ENCODE measurements at regions not wholly inside any gene's neighbourhood (a gene's known extent, or its start where the extent isn't known, plus 50 kb on each side); places are given as distances from the start of the nearest gene placed in this dataset.

GRCh38 chr15:95875121-95875643 lies 455.3 kb upstream of the NR2F2 start:
- no peak overlapping the region for H3K4me3 ChIP-seq (ENCODE audit: low read length)
- peak overlapping the region; percentile 59 for H2AFZ ChIP-seq (ENCODE audit: low read depth, low read length)
- H3K4me1 ChIP-seq (ENCODE audit: insufficient read depth, low read length) = peaks cover 24% of the 10 kb centered on the region
- H3K36me3 ChIP-seq (ENCODE audit: insufficient read depth, low read length) = no peaks in the 10 kb centered on the region
- H3K27me3 ChIP-seq (ENCODE audit: insufficient read depth, low read length) = no peaks in the 10 kb centered on the region
- H3K9me3 ChIP-seq (ENCODE audit: low read length) = no peaks in the 10 kb centered on the region

- Histone ChIP-seq H2AFZ (ENCODE audit: low read depth, low read length) (no peak overlapping the region), H3K27me3 (ENCODE audit: insufficient read depth, low read length) (no peaks in the 10 kb centered on the region), H3K36me3 (ENCODE audit: insufficient read depth, low read length) (no peaks in the 10 kb centered on the region), H3K4me1 (ENCODE audit: insufficient read depth, low read length) (peaks cover 10% of the 10 kb centered on the region), H3K4me3 (ENCODE audit: low read length) (no peak overlapping the region), H3K9me3 (ENCODE audit: low read length) (no peaks in the 10 kb centered on the region)
Measured at GRCh38 chr15:95880031-95880570, 450.4 kb upstream of the NR2F2 start.

- no peaks in the 10 kb centered on the region for H3K27me3 ChIP-seq (ENCODE audit: insufficient read depth, low read length)
- H3K4me1 ChIP-seq (ENCODE audit: insufficient read depth, low read length) = peaks cover 4% of the 10 kb centered on the region
- H2AFZ ChIP-seq (ENCODE audit: low read depth, low read length) = no peak overlapping the region
- no peak overlapping the region for H3K4me3 ChIP-seq (ENCODE audit: low read length)
- H3K36me3 ChIP-seq (ENCODE audit: insufficient read depth, low read length) = no peaks in the 10 kb centered on the region
- no peaks in the 10 kb centered on the region for H3K9me3 ChIP-seq (ENCODE audit: low read length)
Measured at GRCh38 chr15:95880630-95881029, 449.9 kb upstream of the NR2F2 start.

- H3K4me1 ChIP-seq (ENCODE audit: insufficient read depth, low read length) = no peaks in the 10 kb centered on the region
- no peaks in the 10 kb centered on the region for H3K36me3 ChIP-seq (ENCODE audit: insufficient read depth, low read length)
- no peaks in the 10 kb centered on the region for H3K27me3 ChIP-seq (ENCODE audit: insufficient read depth, low read length)
- no peak overlapping the region for H3K4me3 ChIP-seq (ENCODE audit: low read length)
- H2AFZ ChIP-seq (ENCODE audit: low read depth, low read length) = no peak overlapping the region
- no peaks in the 10 kb centered on the region for H3K9me3 ChIP-seq (ENCODE audit: low read length)
Measured at GRCh38 chr15:95883064-95883463, 447.4 kb upstream of the NR2F2 start.

- no peak overlapping the region for H2AFZ ChIP-seq (ENCODE audit: low read depth, low read length)
- H3K4me3 ChIP-seq (ENCODE audit: low read length) = no peak overlapping the region
- no peaks in the 10 kb centered on the region for H3K9me3 ChIP-seq (ENCODE audit: low read length)
- no peaks in the 10 kb centered on the region for H3K27me3 ChIP-seq (ENCODE audit: insufficient read depth, low read length)
- H3K4me1 ChIP-seq (ENCODE audit: insufficient read depth, low read length) = no peaks in the 10 kb centered on the region
- no peaks in the 10 kb centered on the region for H3K36me3 ChIP-seq (ENCODE audit: insufficient read depth, low read length)
Measured at GRCh38 chr15:95884276-95884675, 446.2 kb upstream of the NR2F2 start.

GRCh38 chr15:95887666-95888390 lies 442.7 kb upstream of the NR2F2 start:
- Histone ChIP-seq H3K4me3 (ENCODE audit: low read length) (no peak overlapping the region), H2AFZ (ENCODE audit: low read depth, low read length) (no peak overlapping the region), H3K36me3 (ENCODE audit: insufficient read depth, low read length) (no peaks in the 10 kb centered on the region), H3K27me3 (ENCODE audit: insufficient read depth, low read length) (no peaks in the 10 kb centered on the region), H3K4me1 (ENCODE audit: insufficient read depth, low read length) (no peaks in the 10 kb centered on the region), H3K9me3 (ENCODE audit: low read length) (no peaks in the 10 kb centered on the region)

- Histone ChIP-seq H3K27me3 (ENCODE audit: insufficient read depth, low read length) (no peaks in the 10 kb centered on the region), H2AFZ (ENCODE audit: low read depth, low read length) (no peak overlapping the region), H3K4me3 (ENCODE audit: low read length) (no peak overlapping the region), H3K36me3 (ENCODE audit: insufficient read depth, low read length) (no peaks in the 10 kb centered on the region), H3K4me1 (ENCODE audit: insufficient read depth, low read length) (no peaks in the 10 kb centered on the region), H3K9me3 (ENCODE audit: low read length) (no peaks in the 10 kb centered on the region)
Measured at GRCh38 chr15:95888762-95889161, 441.7 kb upstream of the NR2F2 start.

GRCh38 chr15:95894407-95894956 lies 436.0 kb upstream of the NR2F2 start:
- H3K9me3 ChIP-seq (ENCODE audit: low read length) = no peaks in the 10 kb centered on the region
- H3K27me3 ChIP-seq (ENCODE audit: insufficient read depth, low read length) = no peaks in the 10 kb centered on the region
- H3K4me1 ChIP-seq (ENCODE audit: insufficient read depth, low read length) = peaks cover 2% of the 10 kb centered on the region
- no peak overlapping the region for H2AFZ ChIP-seq (ENCODE audit: low read depth, low read length)
- H3K36me3 ChIP-seq (ENCODE audit: insufficient read depth, low read length) = no peaks in the 10 kb centered on the region
- H3K4me3 ChIP-seq (ENCODE audit: low read length) = no peak overlapping the region

- Histone ChIP-seq H3K27me3 (ENCODE audit: insufficient read depth, low read length) (no peaks in the 10 kb centered on the region), H2AFZ (ENCODE audit: low read depth, low read length) (no peak overlapping the region), H3K36me3 (ENCODE audit: insufficient read depth, low read length) (no peaks in the 10 kb centered on the region), H3K4me3 (ENCODE audit: low read length) (no peak overlapping the region), H3K9me3 (ENCODE audit: low read length) (no peaks in the 10 kb centered on the region), H3K4me1 (ENCODE audit: insufficient read depth, low read length) (peaks cover 2% of the 10 kb centered on the region)
Measured at GRCh38 chr15:95895508-95895907, 435.0 kb upstream of the NR2F2 start.

- H3K4me3 ChIP-seq (ENCODE audit: low read length) = no peak overlapping the region
- no peak overlapping the region for H2AFZ ChIP-seq (ENCODE audit: low read depth, low read length)
- no peaks in the 10 kb centered on the region for H3K36me3 ChIP-seq (ENCODE audit: insufficient read depth, low read length)
- no peaks in the 10 kb centered on the region for H3K27me3 ChIP-seq (ENCODE audit: insufficient read depth, low read length)
- H3K9me3 ChIP-seq (ENCODE audit: low read length) = no peaks in the 10 kb centered on the region
- peaks cover 2% of the 10 kb centered on the region for H3K4me1 ChIP-seq (ENCODE audit: insufficient read depth, low read length)
Measured at GRCh38 chr15:95897651-95898050, 432.8 kb upstream of the NR2F2 start.

- Histone ChIP-seq H2AFZ (ENCODE audit: low read depth, low read length) (no peak overlapping the region), H3K4me1 (ENCODE audit: insufficient read depth, low read length) (peaks cover 2% of the 10 kb centered on the region), H3K36me3 (ENCODE audit: insufficient read depth, low read length) (no peaks in the 10 kb centered on the region), H3K4me3 (ENCODE audit: low read length) (no peak overlapping the region), H3K27me3 (ENCODE audit: insufficient read depth, low read length) (no peaks in the 10 kb centered on the region), H3K9me3 (ENCODE audit: low read length) (no peaks in the 10 kb centered on the region)
Measured at GRCh38 chr15:95898761-95899160, 431.7 kb upstream of the NR2F2 start.

GRCh38 chr15:95901271-95901670 lies 429.2 kb upstream of the NR2F2 start:
- Histone ChIP-seq H3K9me3 (ENCODE audit: low read length) (no peaks in the 10 kb centered on the region), H3K36me3 (ENCODE audit: insufficient read depth, low read length) (no peaks in the 10 kb centered on the region), H3K4me1 (ENCODE audit: insufficient read depth, low read length) (no peaks in the 10 kb centered on the region), H3K27me3 (ENCODE audit: insufficient read depth, low read length) (no peaks in the 10 kb centered on the region), H2AFZ (ENCODE audit: low read depth, low read length) (no peak overlapping the region), H3K4me3 (ENCODE audit: low read length) (no peak overlapping the region)

GRCh38 chr15:95902606-95903005 lies 427.9 kb upstream of the NR2F2 start:
- Histone ChIP-seq H3K4me3 (ENCODE audit: low read length) (no peak overlapping the region), H3K4me1 (ENCODE audit: insufficient read depth, low read length) (no peaks in the 10 kb centered on the region), H3K36me3 (ENCODE audit: insufficient read depth, low read length) (no peaks in the 10 kb centered on the region), H3K9me3 (ENCODE audit: low read length) (no peaks in the 10 kb centered on the region), H3K27me3 (ENCODE audit: insufficient read depth, low read length) (no peaks in the 10 kb centered on the region), H2AFZ (ENCODE audit: low read depth, low read length) (peak overlapping the region; percentile 10)

Measured in neuron (in vitro differentiated cells).